Activated CD8-positive, alpha-beta memory T cell treated with anti-CD3 and anti-CD28 coated beads for 1 hour (primary cell): ENCODE measurements at regions not wholly inside any gene's neighbourhood (a gene's known extent, or its start where the extent isn't known, plus 50 kb on each side); places are given as distances from the start of the nearest gene placed in this dataset.

ENCODE experiments used
- DNase-seq, 2 donors: peaks; one replicate each; pipeline ENCODE4 v3.0.0-alpha.2; 2020; ENCODE audit warnings: low read depth in 1 of 2; ENCODE audit errors: extremely low read depth in 1 of 2

DNA sequence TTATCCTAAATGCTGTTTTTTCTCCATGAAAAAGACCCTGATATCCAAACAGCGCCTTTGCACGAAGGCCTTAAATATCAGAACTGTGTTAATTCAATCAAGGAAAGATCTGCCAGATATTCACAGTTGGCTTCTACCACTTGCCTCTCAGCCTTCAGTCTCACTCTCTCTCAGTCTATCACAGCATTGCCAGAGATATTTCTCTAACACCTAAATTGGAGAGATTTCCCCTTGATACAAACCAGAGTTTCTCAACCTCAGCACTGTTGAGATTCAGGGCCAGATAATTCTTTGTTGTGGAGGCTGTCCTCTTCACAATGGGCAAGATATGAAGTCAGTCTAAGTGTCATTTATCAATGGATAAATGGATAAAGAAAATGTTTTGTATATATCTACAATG is 454.1 kb upstream of the MAF start:
- DNase-seq: no peak

DNA sequence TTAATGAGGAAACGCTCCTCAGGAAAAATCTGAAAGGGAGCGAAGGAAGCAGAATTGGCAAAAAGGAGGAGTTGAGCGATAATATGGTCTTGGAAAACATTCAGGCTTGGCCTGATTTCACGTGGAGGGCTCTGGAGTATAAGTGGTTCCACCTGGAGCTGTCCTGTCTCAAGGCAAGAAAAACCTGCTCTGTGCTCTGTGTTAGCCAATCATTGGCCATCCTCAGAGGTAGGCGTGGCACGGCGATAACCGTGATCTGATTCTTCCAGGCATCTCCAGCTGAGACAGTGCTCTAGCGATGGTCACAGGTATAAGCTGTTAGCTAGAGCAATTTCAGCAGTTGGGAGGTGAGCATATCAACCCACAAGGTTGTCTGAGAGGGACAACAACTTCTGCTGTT is 450.5 kb upstream of the MAF start:
- no peak for DNase-seq

GRCh38 chr16:80048250-80048649 is 447.7 kb upstream of the MAF start:
- no peak for DNase-seq

- DNase-seq: no peak
Observed at GRCh38 chr16:80047842-80048241, 447.3 kb upstream of the MAF start.

DNA sequence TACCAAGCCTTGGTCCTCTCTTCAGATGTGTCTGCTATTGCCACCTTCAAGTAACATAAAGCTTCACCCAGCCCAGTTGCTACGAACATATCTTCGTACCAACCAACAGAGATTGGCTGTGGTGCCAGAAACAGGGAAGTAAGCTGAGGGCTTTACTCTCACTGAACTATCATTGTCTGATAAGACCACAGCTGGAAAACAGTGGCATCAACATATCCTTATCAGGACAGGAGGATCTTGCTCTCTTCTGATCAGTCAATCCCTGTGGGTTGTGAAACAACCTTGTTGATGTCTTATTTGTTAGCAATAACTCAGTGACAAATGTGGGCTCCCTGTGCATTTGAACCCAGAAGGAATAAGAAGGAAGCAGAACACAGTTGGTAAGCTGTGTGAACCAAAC is 446.3 kb upstream of the MAF start:
- DNase-seq: no peak

- DNase-seq: no peak
Observed at GRCh38 chr16:80046261-80046660, 445.7 kb upstream of the MAF start.

DNA sequence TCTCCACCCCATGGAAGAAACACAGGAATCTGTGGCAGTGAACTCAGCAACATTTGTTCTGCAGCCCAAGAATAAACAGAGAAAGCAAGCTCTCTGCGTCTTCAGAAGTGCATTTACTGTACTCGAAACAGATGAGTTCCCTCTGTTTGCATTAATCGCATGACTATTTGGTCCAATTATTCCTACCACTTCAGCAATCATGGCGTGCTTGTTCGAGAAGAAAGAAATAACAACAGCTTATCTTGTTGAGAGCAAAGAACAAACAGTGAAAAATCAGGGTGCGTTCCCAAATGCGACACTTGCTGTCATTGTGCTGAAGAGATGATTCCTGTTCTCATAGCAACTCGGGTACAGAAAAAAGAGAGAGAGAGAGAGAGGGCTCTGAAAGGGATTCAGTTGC is 445.3 kb upstream of the MAF start:
- no peak for DNase-seq

GRCh38 chr16:80041410-80041809 is 440.9 kb upstream of the MAF start:
- no peak for DNase-seq

DNA sequence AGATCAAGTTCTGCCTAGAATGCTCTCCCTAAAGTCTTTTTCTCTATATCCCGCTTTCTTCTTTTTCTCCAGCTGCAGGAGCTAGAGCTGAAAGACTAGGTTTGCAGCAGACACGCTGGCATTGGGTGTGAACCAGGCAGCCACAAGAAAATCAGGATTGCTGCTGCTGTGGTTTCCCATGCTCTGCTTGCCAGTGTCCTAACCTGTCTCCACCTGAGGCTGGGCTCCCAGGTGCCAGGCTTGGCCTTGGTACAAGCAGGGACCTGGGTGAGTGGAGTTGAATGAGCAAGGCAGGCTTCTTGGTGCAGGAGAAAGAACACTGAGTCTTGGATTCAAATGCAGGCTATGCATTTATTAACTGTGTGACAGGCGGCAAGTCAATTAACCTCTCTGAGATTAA is 440.3 kb upstream of the MAF start:
- no peak for DNase-seq

DNA sequence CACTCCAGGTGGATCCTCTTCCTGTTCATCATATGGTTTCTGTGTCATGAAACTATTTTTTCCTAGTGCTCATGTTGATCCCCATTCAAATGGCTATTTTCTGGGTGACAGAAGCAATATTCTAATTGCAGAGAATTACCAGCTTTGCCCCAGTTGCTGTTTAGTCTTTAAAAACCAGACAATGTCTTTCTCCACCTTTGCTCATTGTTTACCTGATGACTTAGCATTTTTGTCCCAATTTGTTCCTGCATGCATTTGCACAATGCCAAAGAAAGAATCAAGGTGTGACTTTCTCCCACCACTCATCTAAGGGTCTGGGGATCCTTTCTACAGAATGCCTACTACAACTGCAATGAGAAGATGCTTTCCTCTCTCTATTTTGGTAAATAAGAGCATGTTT is 439.9 kb upstream of the MAF start:
- DNase-seq: no peak

- DNase-seq: no peak
Observed at GRCh38 chr16:80039777-80040176, 439.2 kb upstream of the MAF start.

DNA sequence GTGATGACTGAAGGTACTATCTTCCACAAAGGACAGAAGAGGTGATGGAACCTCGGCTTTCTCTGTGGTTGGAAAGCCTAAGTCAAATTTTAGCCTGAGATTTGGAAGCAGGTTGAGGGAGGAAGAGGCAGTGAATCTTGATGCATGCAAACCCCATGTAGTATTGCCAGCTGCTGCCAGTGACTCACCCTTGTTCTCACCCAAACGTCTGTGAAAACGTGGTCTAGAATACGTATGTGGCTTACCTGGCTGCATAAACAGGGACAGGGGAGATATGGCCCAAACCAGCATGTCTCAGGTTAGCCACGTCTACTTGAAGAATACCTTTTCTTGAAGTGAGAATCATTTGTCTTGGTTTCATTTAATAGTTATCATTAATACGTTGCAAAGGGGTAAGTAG is 438.0 kb upstream of the MAF start:
- no peak for DNase-seq

DNA sequence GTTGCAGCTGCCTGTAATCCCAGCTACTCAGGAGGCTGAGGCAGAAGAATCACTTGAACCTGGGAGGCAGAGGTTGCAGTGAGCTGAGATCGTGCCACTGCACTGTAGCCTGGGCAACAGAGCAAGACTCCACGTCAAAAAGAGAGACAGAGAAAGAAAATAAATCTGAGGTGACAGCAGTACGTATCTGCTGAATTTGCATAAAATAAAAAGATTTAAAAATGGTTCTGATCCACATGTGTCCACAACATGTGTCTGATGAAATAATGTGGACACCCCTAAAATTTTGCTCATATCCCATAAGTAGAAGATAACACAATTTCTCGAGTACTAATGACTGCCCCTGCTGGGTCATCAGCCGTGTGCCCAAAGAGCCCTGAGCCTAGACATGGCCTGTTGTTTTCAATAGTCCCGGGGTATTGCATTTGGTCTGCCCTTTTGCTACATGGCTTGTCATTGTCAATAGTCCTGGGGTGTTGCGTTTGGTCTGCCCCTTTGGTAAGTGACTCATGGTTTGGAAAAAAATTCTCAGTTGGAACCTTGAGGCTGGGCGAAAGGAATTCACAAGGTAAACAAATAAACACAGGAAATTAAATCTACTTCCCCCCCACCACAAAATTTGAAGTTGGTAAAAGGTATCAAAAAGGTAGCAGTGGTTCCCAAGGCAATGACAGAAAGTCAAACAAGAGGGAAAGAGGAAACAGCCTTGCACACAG is 434.6 kb upstream of the MAF start:
- DNase-seq: no peak

DNA sequence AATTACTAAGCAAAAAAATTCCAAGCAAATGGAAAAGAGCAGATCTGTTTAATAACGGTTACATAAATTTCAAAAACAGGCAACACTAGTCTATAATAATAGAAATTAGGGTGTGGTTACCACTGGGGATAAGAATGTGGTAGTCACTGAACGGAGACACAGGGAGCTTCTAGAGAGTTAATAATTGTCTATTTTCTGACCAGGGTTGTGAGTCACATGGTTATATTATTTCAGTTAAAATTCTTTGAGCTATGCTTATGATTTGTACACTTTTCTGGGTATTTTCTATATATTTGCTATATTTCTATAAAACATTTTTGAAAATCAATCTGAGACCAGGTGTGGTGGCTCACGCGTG is 433.9 kb upstream of the MAF start:
- DNase-seq: no peak

- no peak for DNase-seq
Observed at GRCh38 chr16:80033783-80034468, 433.4 kb upstream of the MAF start.

DNA sequence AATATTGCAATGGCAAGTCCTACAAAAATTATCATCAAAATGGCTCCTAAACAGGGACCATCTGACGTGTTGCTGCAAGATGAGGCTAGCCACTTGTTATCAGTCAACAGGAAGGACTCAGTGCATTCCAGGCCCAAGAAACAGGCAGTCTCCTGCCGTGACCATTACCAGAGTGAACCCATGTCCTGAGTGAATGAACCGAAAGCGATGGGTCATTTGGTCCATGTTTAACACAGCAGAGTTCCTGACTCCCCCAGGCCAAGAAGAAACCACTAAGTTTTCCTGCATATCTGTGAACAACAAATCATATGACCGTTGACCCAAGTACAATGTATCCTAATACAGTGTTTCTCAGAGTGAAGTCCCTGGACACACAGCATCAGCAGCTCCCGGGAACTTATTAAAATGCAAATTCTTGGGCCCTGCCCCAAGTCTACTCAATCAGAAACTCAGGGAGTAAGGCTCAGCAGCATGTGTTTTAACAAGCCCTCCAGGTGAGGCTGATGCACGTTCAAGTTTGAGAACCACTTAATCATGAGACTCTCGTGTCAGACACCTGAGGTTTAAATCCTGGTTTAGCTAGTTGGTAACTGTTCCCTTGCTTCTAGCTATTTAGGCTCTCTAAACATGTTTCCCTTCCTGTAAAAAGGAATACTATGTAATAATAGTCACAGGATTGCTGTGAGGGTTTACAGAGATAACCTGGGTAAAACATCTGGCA is 429.4 kb upstream of the MAF start:
- no peak for DNase-seq

- no peak for DNase-seq
Observed at GRCh38 chr16:80029381-80029630, 428.8 kb upstream of the MAF start.

GRCh38 chr16:80028581-80029380 is 428.2 kb upstream of the MAF start:
- no peak for DNase-seq

GRCh38 chr16:80027007-80027965 is 426.7 kb upstream of the MAF start:
- peak in 1 of 2 donors; percentile 9 for DNase-seq

DNA sequence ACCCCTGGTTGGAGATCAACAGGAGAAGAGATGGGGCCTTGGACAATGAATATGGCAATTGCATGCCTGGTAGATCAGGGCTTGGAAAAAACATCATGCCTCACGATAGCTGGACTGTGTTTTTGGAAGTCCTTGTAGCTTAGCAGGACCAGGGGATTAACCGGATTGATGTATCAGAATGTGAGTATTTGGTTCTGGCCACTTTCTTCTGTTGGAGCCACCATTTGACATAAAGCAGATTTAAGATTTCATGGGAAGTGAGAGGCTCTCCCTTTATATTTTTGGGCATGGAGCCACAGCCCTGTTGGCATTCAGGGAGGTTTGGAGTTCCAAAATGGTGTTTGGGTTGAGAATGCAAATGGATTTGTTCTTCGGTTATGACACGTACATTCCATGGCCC is 424.7 kb upstream of the MAF start:
- DNase-seq: no peak

DNA sequence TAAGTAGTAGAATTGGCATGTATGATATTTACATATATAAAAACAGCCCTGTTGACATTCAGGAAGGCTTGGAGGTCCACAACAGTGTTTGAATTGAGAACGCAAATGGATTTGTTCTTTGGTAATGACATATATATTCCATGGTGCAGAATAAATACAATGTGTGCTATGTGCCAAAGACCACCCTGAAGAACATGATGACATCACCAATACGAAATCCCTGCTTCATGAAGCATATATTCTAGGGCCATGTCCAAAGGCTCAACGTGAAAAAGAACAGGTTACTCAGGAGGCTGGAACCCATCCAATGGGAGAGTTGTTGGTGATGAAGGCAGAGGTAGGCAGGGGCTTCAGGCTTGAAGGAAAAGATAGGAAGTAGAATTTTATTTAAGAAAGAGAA is 423.9 kb upstream of the MAF start:
- no peak for DNase-seq
